GM12872 (cell line): ENCODE measurements at regions not wholly inside any gene's neighbourhood (a gene's known extent, or its start where the extent isn't known, plus 50 kb on each side); places are given as distances from the start of the nearest gene placed in this dataset.

Experiments used
- TF ChIP-seq, protein P1 (sequence below): IDR thresholded peaks from 3 replicates; pipeline ENCODE4 v1.5.1; 2011; ENCODE audit warnings: low read depth, mild to moderate bottlenecking, low read length, moderate library complexity; ENCODE audit not compliant: insufficient read depth

DNA sequence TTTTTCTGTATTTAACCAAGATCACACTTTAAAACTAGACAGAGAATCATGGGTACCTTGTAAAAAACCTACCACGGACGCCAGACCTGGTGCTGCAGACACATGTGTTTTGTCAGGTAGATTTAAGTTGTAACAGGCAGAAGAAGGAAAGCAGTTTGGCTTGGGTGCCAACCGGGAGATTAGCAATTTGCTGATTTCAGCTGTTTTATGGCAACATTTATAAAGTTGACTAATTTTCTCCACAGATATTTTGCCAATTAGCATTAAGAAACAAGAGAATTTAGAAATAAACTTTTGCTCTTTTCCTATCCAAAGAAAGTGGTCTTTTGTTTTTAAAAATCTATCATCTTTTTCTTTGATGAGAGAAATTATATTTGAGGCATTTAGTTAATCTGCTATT lies 76.3 kb upstream of the STOX2 start:
- TF ChIP-seq, protein P1, sequence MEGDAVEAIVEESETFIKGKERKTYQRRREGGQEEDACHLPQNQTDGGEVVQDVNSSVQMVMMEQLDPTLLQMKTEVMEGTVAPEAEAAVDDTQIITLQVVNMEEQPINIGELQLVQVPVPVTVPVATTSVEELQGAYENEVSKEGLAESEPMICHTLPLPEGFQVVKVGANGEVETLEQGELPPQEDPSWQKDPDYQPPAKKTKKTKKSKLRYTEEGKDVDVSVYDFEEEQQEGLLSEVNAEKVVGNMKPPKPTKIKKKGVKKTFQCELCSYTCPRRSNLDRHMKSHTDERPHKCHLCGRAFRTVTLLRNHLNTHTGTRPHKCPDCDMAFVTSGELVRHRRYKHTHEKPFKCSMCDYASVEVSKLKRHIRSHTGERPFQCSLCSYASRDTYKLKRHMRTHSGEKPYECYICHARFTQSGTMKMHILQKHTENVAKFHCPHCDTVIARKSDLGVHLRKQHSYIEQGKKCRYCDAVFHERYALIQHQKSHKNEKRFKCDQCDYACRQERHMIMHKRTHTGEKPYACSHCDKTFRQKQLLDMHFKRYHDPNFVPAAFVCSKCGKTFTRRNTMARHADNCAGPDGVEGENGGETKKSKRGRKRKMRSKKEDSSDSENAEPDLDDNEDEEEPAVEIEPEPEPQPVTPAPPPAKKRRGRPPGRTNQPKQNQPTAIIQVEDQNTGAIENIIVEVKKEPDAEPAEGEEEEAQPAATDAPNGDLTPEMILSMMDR: no peak

DNA sequence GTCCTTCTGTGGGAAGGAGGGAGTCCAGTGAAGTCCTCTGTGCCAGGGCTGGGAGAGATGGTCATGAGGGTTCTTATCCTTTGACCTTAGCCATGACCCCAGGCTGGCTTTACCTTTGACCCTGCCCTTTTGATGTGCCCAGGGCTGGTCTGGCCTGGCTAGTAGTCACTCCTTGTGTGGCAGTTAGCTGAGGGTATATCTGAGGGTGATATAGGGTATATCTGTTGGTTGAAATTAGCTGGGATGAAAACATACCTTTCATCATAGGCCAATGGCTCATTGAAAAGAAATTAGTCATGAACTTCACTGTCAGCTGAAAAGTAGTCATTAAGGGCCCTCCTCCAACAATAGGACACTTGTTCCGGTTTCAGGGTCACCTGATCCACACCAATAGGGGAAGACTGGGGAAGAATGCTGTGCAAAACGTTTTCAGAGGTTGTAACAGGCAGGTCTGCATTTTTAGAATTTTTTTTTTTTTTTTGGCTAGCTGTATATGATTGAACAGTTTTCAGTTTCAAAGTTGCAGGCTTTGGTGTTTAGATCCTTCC lies 74.6 kb upstream of the STOX2 start:
- TF ChIP-seq, protein P1: no peak

DNA sequence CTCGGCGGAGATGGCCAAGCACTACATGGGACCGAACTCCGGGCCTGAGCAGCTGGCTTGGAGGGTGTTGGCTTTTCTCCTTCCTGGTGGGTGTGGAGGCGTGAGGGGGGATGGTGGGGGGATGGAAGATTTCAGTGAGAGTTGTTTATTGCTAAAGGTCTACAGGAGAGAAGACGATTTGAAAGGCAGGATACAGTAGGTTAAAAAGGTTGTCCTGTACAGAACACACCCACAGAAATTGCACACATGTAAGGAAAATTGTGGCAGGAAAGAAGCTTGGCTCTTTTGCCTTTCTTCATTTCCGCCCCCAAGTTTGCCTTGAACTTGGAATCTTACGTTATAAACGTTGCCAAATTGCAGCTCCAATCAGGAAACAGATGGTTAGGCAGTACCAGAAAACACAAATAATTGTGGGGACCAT lies 74.1 kb upstream of the STOX2 start:
- TF ChIP-seq, protein P1: no peak

DNA sequence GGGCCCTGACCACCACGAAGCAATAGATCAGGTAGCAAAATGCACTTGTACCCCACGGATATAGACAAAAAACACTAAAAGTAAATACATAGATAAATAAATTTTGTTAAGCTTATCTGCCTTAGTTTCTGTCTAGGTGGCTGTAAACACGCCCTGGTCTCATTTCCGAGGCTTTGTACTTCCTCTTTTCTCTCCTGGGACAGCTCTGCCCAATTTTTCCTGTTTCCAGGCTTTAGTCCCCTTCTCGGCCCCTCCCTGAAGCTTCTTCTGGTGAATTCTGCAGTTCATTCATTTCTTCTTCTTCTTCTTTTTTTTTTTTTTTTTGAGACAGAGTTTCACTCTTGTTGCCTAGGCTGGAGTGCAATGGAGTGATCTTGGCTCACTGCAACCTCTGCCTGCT lies 73.4 kb upstream of the STOX2 start:
- TF ChIP-seq, protein P1: no peak

DNA sequence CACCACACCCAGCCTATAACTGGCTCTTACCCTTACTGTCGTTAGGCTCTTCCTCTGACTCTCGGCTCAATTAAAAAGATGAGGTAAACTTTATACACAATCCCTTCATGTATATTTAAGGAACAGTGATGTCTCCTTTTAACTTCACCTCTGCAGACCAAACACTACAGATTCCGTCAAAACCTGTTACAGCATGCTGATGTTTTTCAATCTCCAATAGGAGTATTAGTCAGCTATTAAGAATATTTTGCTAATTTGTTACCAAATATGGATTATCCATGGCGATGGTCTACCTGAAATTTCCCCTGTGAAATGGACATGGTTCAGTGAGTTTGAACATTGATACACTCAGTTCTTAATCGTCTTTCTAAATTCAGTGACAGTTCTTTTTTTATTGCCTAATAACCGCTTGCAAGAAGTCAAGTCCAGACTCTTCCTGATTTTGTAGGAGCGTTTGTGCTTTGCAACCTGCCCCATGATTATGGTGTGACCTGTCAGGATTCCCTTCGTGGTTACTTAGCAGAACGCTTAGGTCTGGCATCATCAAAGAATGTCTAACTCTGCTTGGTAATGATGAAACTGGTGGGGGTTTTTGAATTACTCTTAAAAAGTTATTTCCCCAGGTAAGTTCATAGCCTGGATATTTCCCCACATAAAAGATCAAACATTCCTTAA lies 72.2 kb upstream of the STOX2 start:
- TF ChIP-seq, protein P1: no peak

DNA sequence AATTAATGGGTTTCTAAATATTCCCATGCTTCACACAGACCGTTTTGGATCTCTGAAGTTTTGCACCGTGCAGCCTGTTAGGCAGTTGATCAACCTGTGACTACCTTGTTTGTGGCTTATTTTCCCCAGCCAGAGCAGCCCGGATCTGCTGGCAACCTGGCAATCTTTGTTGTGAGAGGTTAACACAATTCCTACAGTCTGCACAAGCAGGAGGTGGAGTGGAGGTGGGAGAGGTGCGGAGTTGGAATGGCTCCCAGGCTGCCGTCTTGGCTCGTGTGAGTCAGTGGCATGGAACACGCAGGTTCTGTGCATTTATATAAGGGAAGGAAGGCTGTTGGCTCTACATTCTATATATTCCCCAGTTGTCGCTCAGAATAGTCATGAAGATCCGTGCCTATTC lies 70.9 kb upstream of the STOX2 start:
- TF ChIP-seq, protein P1: no peak

DNA sequence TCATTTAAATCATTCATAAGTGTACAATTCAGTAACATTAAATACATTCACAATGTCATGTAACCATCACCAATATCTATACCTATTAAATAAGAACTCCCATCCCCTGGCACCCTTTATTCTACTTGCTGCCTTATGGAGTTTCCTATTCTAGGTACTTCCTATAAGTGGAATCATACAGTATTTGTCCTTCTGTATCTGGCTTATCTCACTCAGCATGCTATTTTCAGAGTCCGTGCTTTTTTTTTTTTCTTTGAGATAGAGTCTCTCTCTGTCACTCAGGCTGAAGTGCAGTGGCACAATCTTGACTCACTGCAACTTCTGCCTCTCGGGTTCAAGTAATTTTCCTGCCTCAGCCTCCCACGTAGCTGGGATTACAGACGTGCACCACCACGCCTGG lies 67.9 kb upstream of the STOX2 start:
- TF ChIP-seq, protein P1: no peak
